Ramos (cell line): ENCODE measurements at regions not wholly inside any gene's neighbourhood (a gene's known extent, or its start where the extent isn't known, plus 50 kb on each side); places are given as distances from the start of the nearest gene placed in this dataset.

Experiments
- in situ Hi-C: fragments of 300-500 bp; cut with MboI; formaldehyde crosslinking; loops from one replicate; pipeline ENCODE4 v1.14.3; 2022; ENCODE audit warnings: low sequenced_read_pairs; ENCODE audit not compliant: unreplicated experiment

DNA sequence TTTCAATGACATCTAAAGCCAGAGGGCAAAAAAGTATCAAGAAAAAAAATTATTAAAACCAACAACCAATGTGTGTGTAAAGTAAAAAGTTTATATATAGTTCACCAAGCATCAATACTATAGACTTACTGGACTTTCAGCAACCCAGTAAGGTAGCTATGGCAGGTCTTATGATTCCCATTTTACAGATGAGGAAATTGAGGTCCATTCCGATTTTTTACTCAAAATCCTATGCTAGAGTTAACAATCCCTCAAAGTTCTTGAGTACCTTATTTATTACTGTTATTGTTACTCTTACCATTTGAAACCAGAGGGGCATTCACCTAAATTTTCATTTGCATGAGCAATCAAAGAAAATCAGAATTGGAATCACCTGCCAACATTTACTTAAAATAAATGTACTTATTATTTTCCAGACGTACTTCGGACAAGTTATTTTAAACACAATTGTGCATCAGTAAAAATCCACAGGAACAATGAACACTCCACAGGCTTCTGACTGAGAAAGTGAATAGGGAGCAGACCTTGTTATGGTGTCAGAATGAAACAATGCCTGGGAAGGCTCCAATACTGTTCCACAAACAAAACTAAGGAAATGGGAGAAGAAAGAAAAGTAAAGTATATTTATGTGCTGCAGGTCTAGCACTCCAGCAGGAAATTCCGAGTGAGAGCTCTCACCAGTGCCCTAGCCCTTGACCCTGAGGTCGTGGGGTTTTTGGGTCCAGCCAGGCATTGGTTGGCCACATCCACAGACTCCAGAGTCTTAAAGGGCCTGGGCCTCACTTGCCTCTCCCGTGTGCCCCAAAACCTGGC, 229.9 kb downstream of the PIK3R1 start:
- in situ Hi-C loops = no loop called here

DNA sequence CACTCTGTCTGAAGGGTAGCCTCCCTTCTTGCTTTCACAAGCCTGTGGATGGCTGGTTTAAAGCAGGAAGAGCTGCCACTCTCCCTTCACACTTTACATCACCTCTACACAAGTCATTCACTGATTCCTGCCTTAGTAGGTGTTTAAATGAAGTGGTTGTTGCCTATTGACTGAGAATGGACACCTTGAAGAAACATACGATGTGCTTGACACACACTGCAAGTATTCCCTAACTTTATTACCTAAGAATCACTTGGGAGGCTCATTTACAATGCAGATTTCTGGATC, 230.5 kb downstream of the PIK3R1 start:
- in situ Hi-C loops = no loop called here

DNA sequence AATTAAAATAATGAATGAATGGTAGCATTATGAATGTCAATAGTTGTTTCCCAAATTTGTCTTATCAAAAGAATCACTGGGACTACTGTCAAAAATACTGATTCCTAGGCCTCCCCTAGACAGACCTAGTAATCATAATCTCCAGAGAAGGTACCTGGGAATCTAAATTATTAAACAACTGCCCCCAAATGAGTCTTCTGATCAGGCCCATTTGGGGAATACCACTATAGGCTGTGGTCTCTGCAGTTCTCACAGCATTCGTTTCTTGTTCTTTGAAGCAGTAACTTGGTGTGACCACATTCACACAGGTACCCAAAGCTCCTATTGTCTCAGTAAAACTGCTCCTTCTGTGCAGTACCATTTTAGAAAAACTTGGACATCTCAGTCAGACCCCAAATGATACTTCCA, 230.9 kb downstream of the PIK3R1 start:
- in situ Hi-C loops = no loop called here

DNA sequence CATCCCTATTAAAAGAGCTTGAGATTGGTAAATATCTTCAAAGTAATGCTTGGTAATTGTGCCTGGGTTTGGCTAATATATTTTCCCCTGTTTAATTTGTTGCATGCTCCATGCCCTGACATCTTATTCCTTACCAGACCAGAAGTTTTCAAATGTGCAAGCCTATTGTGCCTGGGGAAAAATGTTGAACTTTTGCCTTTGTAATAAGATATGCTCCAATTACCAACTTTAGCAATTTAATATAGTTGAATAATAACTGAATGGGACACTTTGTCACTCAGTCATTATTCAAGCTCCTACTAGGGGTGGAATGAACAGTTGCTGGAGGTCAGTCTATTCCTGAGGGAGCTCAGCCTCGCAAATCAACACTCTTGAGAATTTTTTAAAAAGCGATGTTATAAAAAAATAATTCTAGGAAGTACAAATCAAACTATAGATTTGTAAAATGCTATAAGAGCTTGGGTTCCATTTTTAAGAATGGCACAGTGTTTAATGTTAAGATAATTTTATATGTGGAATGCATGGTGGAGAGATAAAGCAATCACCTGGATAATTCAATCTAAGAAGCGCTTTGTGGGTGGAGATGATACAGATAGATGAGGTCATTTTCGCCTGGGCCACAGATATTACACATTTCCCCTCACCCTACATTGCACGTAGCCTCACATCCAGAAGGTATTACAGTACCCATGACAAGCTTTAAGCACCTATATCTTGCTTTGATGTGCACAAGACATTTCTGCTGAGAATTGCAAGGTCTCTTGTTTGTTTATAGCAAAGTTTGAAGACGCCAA, 231.8 kb downstream of the PIK3R1 start:
- in situ Hi-C loops = no loop called here

DNA sequence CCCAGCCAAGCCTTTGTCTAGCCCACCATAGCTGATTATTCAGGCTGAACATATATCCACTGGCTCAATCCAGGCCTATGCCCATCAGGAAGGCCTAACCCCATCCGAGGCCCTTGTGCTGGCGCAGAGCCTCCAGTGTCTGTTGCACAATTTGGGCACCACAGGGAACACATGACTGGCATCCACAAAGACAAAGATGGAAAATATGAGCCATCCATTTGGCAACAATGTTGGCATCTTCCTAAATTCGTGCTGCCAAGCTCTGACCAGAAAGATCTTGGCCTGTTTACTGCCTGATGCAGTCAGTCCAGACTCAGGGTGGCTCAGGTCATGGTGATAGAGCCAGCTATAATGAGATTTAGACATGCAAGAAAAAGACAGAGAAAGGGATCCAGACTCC, 233.8 kb downstream of the PIK3R1 start:
- in situ Hi-C loops = no loop called here

DNA sequence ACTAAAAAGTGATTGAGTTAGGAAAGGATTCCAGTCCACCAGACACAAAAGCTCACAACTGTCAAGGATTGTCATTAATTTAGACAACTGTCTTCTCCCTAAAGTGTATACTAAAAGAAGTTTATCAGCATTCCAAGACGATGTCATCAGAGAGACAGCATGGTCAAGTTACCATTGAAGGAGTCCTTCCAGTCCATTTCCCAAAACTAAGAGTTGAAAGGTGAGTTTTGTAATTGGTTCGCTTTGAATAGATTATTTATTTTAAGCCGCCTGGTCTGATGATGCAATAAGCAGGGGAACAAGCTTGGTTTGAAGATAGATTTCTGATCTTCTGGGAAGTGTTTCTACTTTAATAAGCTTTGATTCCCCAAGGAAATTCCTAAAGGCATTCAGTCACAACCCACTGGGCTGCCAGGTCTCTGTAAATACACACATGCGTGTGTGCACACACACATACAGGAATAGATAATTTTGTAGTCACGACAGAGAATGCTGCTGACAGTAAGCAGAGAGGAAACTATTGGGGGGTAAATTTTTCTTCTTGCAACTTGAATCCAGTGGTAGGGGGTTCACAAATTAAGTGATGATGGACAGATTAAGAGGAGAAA, 234.8 kb downstream of the PIK3R1 start:
- in situ Hi-C loops = no loop called here

DNA sequence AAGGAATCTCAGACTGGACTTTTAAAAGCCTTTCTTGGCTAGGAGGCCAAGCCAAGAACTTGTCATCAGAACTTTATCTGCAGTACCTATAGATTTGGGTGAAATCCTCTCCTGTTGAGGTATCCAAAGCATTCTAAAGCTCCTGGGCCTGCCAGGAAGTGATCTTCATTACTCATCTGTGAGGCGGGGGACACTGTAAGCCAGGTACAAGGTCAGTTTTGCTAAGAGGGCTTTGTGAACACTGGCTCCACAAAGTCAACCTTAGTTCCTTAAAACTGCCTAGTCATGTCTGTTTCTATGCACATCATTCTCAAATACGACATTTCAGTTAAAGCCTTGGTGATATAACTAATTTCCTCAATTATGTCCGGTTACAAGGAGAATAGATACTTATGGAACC, 236.7 kb downstream of the PIK3R1 start:
- in situ Hi-C loops = no loop called here

DNA sequence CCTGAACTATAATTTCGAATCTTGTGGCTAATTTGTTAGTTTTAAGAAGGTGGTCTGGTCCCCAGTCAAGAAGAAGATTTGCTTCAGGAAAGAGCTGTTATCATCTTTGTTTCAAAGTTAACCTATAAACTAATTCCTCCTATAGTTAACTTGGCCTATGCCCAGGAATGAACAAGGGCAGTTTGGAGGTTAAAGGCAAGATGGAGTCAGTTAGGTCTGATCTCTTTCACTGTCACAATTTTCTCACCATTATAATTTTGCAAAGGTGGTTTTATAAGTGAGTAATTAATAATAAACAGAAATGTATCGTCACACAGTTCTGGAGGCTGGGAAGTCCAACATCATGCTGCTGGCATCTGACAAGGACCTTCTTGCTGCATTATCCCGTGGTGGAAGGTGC, 238.6 kb downstream of the PIK3R1 start:
- in situ Hi-C loops = no loop called here

DNA sequence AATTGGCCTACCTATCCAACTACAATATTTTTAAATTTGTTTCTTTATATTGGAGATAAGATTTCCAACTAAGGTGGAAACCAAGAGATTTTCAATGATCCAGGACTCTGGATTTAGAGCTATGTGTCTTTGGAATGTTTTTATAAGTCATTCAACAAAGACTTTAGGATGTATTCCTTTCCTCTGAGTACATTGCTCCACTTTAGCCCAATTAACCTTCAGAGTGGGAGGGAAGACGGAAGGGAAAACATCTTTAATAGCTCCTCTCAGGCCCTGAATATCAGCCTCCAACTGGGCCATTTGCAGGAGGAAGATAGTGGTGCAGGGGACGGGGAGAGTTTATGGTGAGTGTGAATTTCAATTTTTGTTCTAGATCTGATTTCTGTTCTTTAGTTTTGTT, 239.2 kb downstream of the PIK3R1 start:
- in situ Hi-C loops = no loop called here

DNA sequence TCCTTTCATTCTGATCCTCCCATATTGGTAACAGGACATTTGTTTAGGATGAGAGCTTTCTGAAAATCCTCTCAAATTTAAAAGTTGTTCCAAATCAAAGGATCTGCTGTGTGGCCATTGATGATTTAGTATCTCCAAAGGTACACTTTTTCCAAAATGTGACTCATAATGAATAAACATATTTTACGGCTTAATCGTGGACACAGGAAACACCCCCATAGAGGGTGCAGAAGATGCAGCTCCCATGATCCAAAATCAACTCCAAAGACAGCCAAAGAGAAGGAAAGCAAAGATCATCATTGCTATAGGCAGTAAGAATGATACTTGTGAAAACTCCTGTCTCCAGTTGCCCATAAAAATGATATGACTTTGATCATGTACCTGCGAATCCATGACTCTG, 239.7 kb downstream of the PIK3R1 start:
- in situ Hi-C loops = no loop called here

DNA sequence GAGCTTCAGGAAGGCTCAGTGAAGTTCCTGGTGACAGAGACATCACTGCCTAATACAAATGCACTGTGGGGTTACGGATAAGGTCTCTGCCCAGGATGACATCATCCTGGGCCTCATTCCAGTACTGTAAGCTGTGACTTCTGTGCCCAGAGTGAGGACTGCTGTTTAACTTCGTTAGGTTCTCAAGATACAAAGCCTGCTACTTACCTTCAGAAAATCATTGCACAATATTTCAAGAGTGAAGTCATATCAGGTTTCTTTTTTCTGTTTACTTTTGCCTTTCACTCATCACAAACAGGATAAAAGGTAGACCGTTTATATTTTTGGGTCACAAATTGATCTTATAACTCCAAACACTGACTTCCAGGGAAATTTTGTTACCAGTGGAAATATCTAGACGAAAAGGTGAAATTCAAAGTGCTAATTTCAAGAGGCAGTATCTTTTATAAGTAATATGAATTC, 241.2 kb downstream of the PIK3R1 start:
- in situ Hi-C loops = no loop called here

DNA sequence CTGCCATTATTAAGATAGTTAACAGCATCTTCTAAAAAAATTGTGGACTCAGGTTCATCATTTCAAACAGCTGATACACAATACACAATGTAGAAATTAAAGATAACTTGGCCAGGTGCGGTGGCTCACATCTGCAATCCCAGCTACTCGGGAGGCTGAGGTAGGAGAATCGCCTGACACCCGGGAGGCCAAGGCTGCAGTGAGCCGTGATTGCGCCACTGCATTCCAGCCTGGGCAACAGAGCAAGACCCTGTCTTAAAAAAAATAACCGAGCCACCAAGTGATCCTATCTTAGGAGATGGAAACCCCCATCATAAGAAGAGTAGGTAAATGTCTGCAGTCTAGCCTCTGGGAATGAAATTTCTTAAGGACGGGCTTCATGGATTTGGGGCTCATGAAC, 241.7 kb downstream of the PIK3R1 start:
- in situ Hi-C loops = no loop called here

DNA sequence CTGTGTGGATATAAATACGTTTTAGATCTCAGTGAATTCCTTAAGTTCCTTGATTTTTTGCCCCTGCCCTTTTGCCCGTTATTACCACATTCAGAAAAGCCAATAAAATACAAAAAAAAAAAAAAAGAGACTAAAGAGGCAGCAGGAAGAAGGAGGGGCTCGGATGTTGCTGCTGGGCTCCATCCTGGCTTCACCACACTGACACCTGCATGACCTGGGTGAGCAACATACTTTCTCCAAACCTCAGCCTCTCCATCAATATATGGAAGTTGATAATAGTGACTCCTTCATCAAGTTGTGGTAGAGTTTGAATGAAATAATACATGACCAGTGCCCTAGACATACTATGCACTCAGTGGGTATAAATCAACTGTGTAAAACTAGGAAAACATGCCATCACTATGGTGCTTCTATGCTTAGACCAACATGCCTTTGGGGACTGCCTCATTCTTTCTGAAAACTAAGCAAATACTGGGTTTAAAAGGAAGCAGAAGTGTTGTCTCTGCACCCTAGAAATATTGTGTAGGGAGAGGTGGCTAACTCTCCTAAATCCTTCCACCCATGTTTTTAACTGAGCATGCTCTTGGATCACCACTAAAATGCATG, 243.0 kb downstream of the PIK3R1 start:
- in situ Hi-C loops = no loop called here

DNA sequence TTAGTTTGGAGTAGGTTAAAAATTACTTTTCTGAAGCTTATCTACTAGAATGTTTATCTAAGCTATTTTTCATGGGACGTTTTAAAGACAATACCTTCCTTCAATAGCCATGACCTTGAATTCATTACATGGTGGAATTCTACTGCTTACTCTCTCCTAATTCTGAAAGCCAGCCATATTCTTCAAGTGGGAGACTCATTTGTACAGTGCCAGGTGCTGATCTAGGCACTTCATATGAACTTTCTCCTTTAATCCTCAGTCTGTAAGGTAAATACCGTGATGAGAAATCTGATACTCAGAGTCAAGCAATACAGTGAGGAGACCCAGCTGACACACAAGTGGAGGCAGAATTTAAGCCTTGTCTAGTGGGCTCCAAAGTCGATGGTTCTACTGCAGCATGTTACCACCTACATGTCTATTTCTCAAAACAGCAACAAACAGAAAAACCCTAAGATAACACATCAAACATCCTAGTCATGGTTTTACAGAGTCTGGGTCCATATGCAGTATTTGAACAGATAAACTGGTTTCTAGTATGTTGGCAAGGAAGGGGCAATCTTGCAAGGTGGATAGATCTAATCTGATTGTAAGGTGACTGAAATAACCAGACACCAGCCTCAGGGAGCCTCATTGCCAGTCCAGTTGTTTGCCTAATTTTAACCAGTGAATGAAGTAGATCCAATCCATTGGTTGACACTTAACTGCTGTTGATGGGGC, 243.7 kb downstream of the PIK3R1 start:
- in situ Hi-C loops = no loop called here

DNA sequence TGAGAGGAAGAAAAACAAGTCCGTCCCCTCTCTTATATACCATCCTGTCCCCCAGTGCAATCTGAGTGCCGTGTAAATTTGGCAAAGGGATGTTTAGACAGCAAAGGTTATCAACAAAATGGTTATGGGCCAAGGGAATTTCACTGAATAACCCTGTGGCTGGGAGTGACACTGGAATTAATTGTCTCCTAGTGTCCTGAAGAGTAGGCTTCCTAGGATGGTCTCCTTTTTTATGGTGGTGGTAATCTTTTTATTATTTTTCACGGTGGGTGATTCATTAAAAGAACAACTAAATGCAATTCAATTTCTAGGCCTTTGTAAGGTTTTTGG, 244.2 kb downstream of the PIK3R1 start:
- in situ Hi-C loops = no loop called here

DNA sequence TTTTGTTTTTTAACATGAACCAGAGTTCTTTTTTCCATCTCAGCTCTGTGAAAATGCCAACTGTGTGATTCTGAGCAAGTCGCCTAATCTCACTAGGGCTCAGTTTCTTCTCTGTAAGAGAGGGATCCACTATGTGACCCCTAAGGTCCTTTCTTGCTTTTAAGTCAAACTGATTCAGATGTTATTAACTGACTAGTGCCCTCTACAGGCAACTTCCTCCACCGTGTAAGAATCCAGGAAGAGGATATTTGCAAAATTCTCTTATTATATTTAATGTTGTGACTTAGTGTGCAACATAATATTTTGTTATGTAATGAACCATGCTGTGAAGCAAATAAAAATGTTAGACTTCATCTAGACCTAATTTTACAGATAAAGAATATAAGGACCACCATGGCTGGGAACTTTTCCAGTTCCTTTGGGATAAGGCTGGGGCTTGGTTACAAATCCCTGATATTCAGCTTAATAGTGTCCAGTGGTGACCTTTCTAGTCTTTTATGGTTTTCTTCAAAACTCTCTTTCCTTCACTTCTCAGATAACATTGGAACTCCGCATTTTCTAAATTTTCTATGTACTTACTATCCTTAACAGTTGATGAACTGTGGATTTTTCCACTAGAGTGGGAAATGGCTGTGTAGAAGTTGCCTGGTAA, 244.7 kb downstream of the PIK3R1 start:
- in situ Hi-C loops = no loop called here

DNA sequence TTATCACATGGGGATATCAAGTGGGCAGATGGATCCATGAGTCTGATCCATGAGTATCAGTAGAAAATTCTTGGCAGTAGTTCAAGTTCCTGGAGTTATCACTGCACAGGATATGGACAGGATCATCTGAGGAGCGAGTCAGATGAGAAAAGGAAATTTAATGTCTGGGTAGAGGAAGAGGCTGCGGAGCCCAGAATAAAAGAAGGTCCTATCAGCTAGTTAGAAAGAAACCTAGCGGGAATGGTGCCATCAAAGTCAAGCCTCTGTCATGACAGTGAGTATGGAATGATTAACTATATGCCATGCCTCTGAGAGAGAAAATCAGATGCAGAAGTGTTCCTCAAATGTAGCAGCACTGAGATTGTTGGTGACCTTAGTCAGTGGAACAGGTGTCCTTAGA, 248.1 kb downstream of the PIK3R1 start:
- in situ Hi-C loops = no loop called here

DNA sequence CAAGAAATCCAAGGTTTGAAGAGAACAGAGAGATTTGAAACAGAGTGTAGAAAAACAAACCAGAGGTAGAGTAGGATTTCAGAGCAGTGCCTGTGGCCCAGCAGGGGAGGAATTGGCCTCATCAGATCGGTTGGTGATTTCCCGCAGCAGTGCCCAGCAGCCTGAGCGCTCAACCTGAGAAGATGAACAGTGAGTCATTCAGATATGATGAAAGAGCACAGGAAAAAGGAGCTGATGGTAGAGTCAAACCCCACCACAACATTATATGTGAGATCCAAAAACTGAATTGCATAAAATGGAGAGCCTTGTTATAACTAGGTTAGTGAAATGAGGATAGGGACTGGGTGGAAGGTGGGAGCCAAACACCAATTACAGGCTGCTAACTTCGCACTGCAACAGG, 248.9 kb downstream of the PIK3R1 start:
- in situ Hi-C loops = no loop called here

DNA sequence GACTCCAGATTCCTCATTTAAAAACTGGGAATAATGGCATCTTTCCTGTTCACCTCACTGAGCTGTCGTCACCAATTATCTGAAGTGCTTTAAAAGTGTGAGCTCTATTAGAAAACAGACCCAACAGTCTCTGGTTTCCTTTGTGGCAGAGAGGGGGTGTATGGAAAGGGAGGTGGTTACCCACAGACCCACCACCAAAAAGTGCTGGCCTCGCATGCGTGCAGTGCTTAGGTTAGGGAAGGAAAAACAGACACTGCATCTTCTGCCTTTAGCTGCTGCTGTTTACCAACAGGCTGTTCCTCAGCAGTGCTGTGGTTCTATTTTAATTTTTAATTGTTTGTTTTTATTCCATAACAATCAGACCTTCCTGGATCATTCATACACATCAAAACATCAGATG, 249.6 kb downstream of the PIK3R1 start:
- in situ Hi-C loops = no loop called here

DNA sequence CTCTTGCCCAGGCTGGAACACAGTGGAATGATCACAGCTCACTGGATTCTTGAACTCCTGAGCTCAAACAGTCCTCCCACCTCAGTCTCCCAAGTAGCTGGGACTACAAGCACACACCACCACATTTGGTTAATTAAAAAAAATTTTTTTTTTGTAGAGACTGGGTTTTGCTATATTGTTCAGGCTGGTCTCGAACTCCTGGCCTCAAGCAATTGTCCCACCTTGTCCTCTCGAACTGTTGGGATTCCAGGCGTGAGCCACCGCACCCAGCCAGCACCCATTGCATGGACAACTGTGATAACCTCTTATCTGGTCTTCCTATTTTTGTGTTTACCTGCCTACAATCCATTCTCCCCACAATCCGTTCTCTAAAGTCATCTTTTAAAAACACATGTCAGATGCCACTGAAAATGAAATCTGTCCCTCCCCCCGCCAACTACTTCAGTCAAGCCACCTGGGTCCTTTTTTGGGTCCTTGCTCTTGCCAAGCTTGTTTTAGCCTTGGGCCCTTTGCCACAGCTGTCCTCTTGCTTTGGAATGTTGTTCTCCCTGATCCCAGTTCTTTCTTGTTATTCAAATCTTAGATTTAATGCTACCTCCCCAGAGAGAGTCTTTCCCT, 250.5 kb downstream of the PIK3R1 start:
- in situ Hi-C loops = no loop called here
